ENCODE measurements at regions not wholly inside any gene's neighbourhood (a gene's known extent, or its start where the extent isn't known, plus 50 kb on each side); places are given as distances from the start of the nearest gene placed in this dataset.

GRCh38 chr4:180372691-180373090, 1870.5 kb upstream of the TENM3 start:
- DNase-seq (ENCODE audit: insufficient read length, low spot score) (no peak), FAIRE-seq (no peak)
- TF ChIP-seq POLR2A (IDR thresholded peaks at IDR 0.05; ENCODE audit: low read depth, low read length): no peak

DNA sequence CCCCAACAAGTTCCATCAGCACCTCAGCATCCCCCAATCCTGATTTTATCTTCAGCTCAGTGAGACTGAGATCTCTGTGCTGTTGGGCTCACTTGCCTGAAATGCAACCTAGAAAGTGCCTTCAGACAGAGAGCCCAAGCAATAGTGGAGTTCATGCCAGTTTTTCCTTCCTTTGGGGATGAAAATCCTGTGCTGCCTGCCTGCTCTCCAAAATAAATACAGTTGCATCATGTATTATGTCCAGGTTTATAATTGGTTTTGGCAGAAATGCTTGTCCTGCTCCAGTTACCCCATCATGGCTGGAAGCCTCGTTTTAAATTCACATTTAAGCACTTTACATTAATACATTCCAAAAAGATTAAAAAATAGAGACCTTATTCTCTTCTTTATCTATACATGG, 1865.5 kb upstream of the TENM3 start:
- no peak for TF ChIP-seq POLR2A (IDR thresholded peaks at IDR 0.05; ENCODE audit: low read depth, low read length)
- DNase-seq (ENCODE audit: insufficient read length, low spot score) (no peak), FAIRE-seq (no peak)

DNA sequence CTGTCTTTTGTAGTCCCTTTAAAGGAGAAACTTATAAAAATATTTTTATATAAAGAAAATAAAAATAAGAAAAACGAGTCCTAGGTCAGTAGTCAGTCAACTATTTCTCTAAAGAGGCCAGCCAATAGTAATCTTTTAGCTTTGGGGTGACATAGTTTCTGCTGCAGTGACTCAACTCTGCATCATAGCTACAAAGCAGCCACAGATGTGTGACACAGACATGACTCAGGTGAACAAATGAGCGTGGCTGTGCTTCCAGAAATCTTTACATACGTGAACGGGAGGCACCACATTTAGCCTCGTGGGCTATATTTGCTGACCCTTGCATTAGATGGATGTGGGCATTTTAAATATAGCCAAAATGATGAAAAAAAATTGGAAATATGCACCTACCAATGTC, 1862.5 kb upstream of the TENM3 start:
- no peak for TF ChIP-seq POLR2A (IDR thresholded peaks at IDR 0.05; ENCODE audit: low read depth, low read length)
- DNase-seq (ENCODE audit: insufficient read length, low spot score): peak; percentile 4
- no peak for FAIRE-seq

DNA sequence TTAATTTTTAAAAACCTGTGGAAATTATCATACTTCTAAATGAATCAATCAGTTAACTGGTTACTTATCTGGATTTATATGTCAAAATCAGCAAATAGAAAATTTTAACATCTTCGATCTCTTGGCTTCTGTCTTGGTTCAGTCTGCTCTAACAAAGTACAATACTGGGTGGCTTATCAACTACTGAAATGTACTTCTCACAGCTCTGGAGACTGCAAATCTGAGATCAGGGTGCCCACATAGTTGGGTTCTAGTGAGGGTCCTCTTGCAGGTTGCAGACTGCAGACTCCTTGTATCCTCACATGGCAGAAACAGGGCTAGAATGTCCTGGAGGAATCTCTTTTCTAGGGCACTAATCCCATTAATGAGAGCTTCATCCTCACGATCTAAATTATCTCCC, 1851.6 kb upstream of the TENM3 start:
- no peak for DNase-seq (ENCODE audit: insufficient read length, low spot score)
- no peak for TF ChIP-seq POLR2A (IDR thresholded peaks at IDR 0.05; ENCODE audit: low read depth, low read length)
- no peak for FAIRE-seq

GRCh38 chr4:180394312-180394711, 1848.9 kb upstream of the TENM3 start:
- no peak for FAIRE-seq
- TF ChIP-seq POLR2A (IDR thresholded peaks at IDR 0.05; ENCODE audit: low read depth, low read length): no peak
- no peak for DNase-seq (ENCODE audit: insufficient read length, low spot score)

GRCh38 chr4:180394730-180395129, 1848.5 kb upstream of the TENM3 start:
- FAIRE-seq: no peak
- TF ChIP-seq POLR2A (IDR thresholded peaks at IDR 0.05; ENCODE audit: low read depth, low read length): no peak

GRCh38 chr4:180398564-180398963, 1844.6 kb upstream of the TENM3 start:
- FAIRE-seq (no peak), DNase-seq (ENCODE audit: insufficient read length, low spot score) (no peak)
- no peak for TF ChIP-seq POLR2A (IDR thresholded peaks at IDR 0.05; ENCODE audit: low read depth, low read length)

More at GRCh38 chr4:180394730-180395129, 1848.5 kb upstream of the TENM3 start:
- DNase-seq (ENCODE audit: insufficient read length, low spot score): no peak

DNA sequence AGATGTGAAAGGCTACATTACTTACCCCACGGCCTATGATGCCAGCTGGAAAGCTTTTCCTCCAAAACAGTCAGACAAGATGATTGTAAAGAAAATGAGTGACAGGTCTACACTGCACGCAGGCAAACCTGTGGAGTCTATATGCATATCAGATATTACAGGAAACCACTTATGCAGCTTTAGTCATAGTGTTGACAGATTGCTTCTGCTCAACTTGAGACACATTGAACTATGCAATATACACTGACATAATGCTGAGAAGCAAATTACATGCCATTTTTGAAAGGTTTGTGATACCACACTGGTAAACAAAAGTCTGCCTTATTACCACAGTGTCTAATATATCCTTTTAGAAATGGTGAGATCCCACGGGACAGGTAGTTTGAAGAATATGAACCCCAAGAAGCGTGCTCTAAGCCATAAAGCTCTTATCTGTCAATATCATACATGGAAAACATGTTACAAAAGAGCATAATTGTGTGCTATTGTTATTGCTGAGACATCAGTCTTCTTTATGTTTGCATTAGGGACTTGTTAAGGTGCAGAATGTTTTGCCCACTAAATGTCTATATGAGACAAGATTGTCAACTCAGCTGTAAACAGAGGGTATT, 1835.8 kb upstream of the TENM3 start:
- DNase-seq (ENCODE audit: insufficient read length, low spot score) (no peak), FAIRE-seq (no peak)
- TF ChIP-seq POLR2A (IDR thresholded peaks at IDR 0.05; ENCODE audit: low read depth, low read length): no peak

DNA sequence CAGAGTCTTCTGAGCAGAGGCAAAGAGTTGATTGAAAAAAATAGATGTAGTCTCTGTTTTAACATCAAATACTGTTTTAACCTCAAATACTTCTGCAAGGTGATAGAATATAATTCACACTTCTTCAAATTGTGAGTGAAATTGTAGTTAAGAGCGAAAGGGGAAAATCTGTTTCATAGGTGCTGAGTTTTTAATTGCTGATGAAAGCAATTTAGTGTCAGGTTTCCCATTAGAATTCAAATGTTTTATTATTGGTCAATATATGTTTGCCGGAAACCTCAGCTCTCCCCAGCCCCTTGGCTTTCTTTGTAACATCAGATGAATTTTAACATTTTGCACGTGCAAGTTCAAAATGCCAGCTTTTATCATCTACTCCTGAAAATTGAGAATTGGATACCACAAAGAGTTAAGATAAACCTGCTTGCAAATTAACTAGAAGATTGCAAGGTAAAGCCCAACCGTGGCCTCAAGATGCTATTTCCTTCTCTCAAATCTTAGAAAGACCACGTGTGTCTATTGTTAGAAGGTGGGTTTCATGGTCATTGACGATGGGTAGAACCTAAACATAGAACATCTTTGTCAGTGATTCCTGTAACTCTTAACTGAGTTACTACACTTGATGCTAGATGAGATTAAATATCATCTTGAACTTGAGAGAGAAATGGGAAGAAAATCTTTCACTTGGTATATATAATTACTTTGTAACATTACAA, 1824.2 kb upstream of the TENM3 start:
- TF ChIP-seq POLR2A (IDR thresholded peaks at IDR 0.05; ENCODE audit: low read depth, low read length): no peak
- no peak for DNase-seq (ENCODE audit: insufficient read length, low spot score)
- FAIRE-seq: no peak

DNA sequence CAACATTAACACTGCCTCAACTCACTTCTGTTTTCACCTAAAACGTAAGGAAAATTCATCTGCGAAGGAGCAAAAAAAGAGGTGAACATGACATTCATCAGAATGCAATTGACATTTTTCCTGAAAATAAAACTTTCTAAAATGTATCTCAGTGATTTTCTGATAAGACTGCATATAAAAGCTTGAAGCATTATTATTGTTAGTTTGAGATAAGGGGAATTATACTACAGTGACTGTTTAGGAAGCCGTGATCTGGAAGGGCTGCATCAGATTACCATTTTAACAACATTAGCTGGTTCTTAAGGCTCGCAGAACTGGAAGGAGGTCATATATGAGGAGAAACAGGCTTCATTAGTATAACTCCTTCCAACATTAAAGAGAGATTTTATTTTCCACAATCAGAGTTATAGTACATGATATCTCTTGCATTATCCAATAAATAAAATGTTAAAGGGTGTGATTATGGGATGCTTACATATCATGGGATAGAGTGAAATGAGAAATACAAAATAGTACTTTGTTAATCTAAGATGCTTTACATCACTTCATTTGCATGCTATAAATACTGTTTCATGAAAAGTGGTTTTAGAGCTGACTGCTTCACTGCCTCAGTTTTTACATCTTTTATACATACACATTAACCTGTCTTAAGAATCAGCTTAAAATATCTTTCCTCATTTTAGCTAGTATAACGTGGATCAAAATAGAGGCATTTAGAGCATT, 1820.1 kb upstream of the TENM3 start:
- no peak for FAIRE-seq
- TF ChIP-seq POLR2A (IDR thresholded peaks at IDR 0.05; ENCODE audit: low read depth, low read length): no peak
- no peak for DNase-seq (ENCODE audit: insufficient read length, low spot score)

DNA sequence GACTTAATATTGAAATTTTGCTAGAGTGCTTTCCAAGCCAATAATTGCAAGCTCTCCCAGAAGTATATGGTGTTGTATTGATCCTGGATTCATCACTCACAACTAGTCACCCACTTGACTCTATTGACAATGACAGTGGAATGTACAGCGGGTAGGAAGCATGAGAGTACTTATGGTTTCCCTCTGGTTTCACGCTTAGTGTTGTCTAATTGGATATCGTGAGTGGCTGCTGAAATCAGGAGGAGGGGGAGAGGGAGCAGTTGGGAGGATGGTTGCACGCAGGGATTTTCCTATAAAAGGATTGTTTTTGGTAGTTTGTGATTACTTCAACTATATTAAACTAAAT, 1819.5 kb upstream of the TENM3 start:
- no peak for TF ChIP-seq POLR2A (IDR thresholded peaks at IDR 0.05; ENCODE audit: low read depth, low read length)
- FAIRE-seq (no peak), DNase-seq (ENCODE audit: insufficient read length, low spot score) (no peak)

DNA sequence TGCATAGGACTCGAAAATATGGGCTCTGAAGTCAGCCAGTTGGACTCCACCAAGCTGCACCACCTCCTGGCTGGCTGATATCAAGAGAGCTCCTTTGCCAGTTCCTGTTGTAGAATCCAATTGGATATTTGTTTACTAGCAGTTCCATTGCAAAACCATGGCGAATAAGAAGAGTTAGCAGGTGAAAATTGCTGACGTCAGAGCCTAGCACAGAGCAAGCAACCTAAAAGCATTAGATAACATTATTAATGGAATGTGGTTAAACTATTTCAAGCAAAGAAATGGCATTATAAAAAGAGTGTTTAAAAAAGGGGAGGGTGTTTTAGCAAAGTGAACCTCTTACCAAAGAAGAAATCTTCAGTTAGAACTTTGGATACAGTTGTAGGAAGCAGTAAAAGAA, 1816.3 kb upstream of the TENM3 start:
- FAIRE-seq (no peak), DNase-seq (ENCODE audit: insufficient read length, low spot score) (no peak)
- no peak for TF ChIP-seq POLR2A (IDR thresholded peaks at IDR 0.05; ENCODE audit: low read depth, low read length)

DNA sequence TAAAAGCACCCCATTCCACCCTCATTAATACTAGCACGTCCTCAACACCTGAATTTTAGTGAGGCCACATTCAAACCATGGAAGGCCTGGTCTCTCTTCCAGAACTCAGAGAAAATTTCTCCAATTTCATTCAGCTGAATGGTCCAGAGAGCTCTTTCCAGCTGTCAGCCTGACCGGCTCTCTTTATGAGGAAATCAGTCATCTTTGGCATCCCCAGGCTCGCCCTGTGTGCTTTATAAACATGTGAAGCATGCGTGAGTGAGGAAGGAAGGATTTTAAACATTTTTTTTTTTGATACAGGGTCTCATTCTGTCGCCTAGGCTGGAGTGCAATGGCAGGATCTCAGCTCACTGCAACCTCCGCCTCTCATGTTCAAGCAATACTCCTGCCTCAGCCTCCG, 1812.9 kb upstream of the TENM3 start:
- TF ChIP-seq POLR2A (IDR thresholded peaks at IDR 0.05; ENCODE audit: low read depth, low read length): no peak
- no peak for FAIRE-seq

GRCh38 chr4:180434131-180434895, 1808.9 kb upstream of the TENM3 start:
- DNase-seq (ENCODE audit: insufficient read length, low spot score) (no peak), FAIRE-seq (no peak)
- no peak for TF ChIP-seq POLR2A (IDR thresholded peaks at IDR 0.05; ENCODE audit: low read depth, low read length)

More for the DNA sequence above, 1812.9 kb upstream of the TENM3 start:
- DNase-seq (ENCODE audit: insufficient read length, low spot score): no peak
